Uterus (tissue), 2 donors: ENCODE measurements at regions not wholly inside any gene's neighbourhood (a gene's known extent, or its start where the extent isn't known, plus 50 kb on each side); places are given as distances from the start of the nearest gene placed in this dataset.

Experiments used
- CTCF ChIP-seq, 4 experiments: fragments of 200-600 bp in 2 of 4; fragments of 450-650 bp in 2 of 4; sonication (generic) in 2 of 4; IDR thresholded peaks; one replicate each; pipeline ENCODE4 v1.5.1; 2016 to 2019; ENCODE audit warnings: antibody characterized with exemption in 4 of 4, mild to moderate bottlenecking in 2 of 4, moderate library complexity in 1 of 4
- POLR2A ChIP-seq, 2 donors: fragments of 450-650 bp; IDR thresholded peaks; one replicate each; pipeline ENCODE4 v1.6.1; 2016; ENCODE audit warnings: antibody characterized with exemption in 2 of 2, mild to moderate bottlenecking in 1 of 2, moderate library complexity in 1 of 2

DNA sequence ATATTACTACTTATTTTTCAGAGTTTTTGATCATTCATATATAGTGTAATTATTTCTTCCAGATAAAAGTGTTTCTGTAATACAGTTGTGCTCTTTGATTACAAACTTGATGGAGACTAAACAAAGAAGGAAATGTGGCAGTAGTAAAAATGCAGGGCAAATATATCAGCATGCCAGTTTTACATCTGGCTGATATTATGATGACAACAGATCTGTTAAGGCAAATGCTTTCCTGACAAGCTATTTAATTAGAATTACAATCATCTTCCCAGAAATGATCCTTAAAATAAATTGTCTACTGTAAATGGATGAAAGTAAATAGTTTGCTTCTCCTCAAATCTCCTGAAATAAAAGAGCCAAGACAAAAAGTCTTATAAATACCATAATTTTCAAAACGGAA lies 1659.8 kb downstream of the BRINP3 start:
- TF ChIP-seq POLR2A (IDR thresholded peaks at IDR 0.05), result no peak
- TF ChIP-seq CTCF (IDR thresholded peaks at IDR 0.05), result no peak
